K562 (cell line): ENCODE measurements at regions not wholly inside any gene's neighbourhood (a gene's known extent, or its start where the extent isn't known, plus 50 kb on each side); places are given as distances from the start of the nearest gene placed in this dataset.

Source experiments
- ETV6 ChIP-seq, 3 experiments: fragments of 150-350 bp in 1 of 3; sonication (generic) in 1 of 3; formaldehyde crosslinking in 1 of 3; IDR thresholded peaks; 2 replicates each; pipeline versions ENCODE4 v1.6.1 to v1.8.0; 2014 to 2022; ENCODE audit warnings: borderline replicate concordance in 2 of 3, low read depth in 2 of 3, antibody characterized with exemption in 1 of 3, low read length in 1 of 3, mild to moderate bottlenecking in 1 of 3, missing genetic modification reagents in 1 of 3
- EZH2 ChIP-seq: IDR thresholded peaks from 2 replicates; pipeline ENCODE4 v1.6.1; 2012; ENCODE audit warnings: low read depth, mild to moderate bottlenecking, inconsistent platforms, low read length, borderline replicate concordance
- FOXP1 ChIP-seq: sonication (generic); formaldehyde crosslinking; IDR thresholded peaks from 2 replicates; pipeline ENCODE4 v1.8.0; 2022; ENCODE audit warnings: mild to moderate bottlenecking, missing genetic modification reagents
- GABPA ChIP-seq: fragments of 200-800 bp; sonication (Bioruptor generic); conservative IDR thresholded peaks from 2 replicates; pipeline ENCODE4 v1.6.1; 2016; ENCODE audit warnings: low read depth, missing genetic modification characterization, missing compliant biosample characterization
- GTF2F1 ChIP-seq: IDR thresholded peaks from 2 replicates; pipeline ENCODE4 v1.6.1; 2011; ENCODE audit warnings: low read depth, low read length, improper control_type of control experiment
- HDAC1 ChIP-seq, 2 experiments: fragments of 450-650 bp; IDR thresholded peaks; 2 replicates each; pipeline ENCODE4 v1.6.1; 2016 to 2017; ENCODE audit warnings: inconsistent platforms in 1 of 2, mild to moderate bottlenecking in 1 of 2, moderate library complexity in 1 of 2
- HNRNPLL ChIP-seq: fragments of 200-400 bp; formaldehyde crosslinking; IDR thresholded peaks from 2 replicates; pipeline ENCODE4 v1.6.1; 2017; ENCODE audit warnings: low read length, low read depth, mild to moderate bottlenecking; ENCODE audit not compliant: poor library complexity, severe bottlenecking
- ILK ChIP-seq: fragments of 450-650 bp; IDR thresholded peaks from 2 replicates; pipeline ENCODE4 v1.6.1; 2016; ENCODE audit warnings: missing genetic modification characterization, low read depth, mild to moderate bottlenecking, missing compliant biosample characterization, moderate library complexity, borderline replicate concordance
- MYC ChIP-seq, 2 experiments: fragments of 250-450 bp in 1 of 2; sonication (Bioruptor Pico) in 1 of 2; IDR thresholded peaks; 2 replicates each; pipeline versions ENCODE4 v1.5.1 to v1.6.1; 2012 to 2021; ENCODE audit warnings: low read depth in 2 of 2, borderline replicate concordance in 1 of 2, improper control_type of control experiment in 1 of 2, low read length in 1 of 2, mild to moderate bottlenecking in 1 of 2, moderate library complexity in 1 of 2
- SIRT6 ChIP-seq: IDR thresholded peaks from one replicate; pipeline ENCODE4 v1.6.1; 2012; ENCODE audit warnings: low read depth, mild to moderate bottlenecking, control low read depth, inconsistent platforms, low read length, moderate library complexity
- SMARCC2 ChIP-seq: fragments of 450-650 bp; IDR thresholded peaks from 2 replicates; pipeline ENCODE4 v1.6.1; 2017; ENCODE audit warnings: antibody characterized with exemption, moderate library complexity, mild to moderate bottlenecking, low read depth
- TF ChIP-seq, protein P1 (sequence below): fragments of 250-450 bp; sonication (Bioruptor Pico); IDR thresholded peaks from 2 replicates; pipeline ENCODE4 v1.5.0; 2021; ENCODE audit warnings: mild to moderate bottlenecking, borderline replicate concordance
- TF ChIP-seq, protein P2 (sequence below), 3 experiments: IDR thresholded peaks in 2 of 3; conservative IDR thresholded peaks in 1 of 3; 2 replicates each; pipeline ENCODE4 v1.5.1; 2011 to 2012; ENCODE audit warnings: low read length in 3 of 3, mild to moderate bottlenecking in 3 of 3, control low read depth in 2 of 3, improper control_type of control experiment in 1 of 3, inconsistent platforms in 1 of 3, low read depth in 1 of 3, mixed read lengths in 1 of 3, moderate library complexity in 1 of 3; ENCODE audit not compliant: insufficient read depth in 2 of 3

DNA sequence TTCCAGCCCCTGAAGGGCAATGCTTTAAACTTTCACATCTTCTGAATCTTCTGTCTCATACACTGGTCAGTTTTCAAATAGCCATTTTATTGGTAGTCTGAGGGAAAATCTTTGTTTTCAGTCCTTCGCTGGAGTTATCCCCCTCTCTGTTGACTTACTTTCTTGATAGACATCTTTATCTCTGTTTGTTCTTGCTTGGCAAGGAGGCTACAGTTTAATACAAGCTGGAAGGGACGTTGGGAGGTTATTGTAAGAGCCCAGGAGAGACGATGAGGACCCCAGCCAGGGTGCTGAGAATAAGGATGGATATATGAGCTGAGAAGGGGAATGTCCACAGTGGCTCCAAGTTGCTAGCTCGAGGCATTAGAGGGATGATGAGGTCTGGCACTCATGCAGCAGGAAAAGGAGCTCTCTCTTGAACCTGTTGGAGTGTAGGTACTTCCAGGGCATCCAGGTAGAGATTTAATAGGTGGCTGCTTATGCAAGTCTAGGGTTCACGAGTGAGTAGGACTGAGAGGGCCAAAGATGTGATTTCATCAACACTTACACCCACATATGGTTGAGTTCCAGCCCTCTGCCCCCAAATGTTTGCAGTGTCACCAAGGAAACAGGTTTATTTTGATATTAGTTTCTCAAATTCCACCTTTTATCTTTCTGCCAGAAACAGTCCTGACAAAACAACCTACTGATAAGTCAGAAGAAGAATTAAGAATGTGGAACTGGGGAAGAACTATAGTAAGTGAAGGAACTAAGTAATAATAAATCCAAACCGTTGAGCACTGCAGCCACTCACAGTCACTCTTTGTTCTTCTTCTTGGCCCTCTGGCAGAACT, 237.3 kb upstream of the PROX1 start:
- TF ChIP-seq SIRT6, result no peak
- no peak for TF ChIP-seq MYC (IDR thresholded peaks at IDR 0.05; ENCODE audit: low read depth, low read length)
- no peak for TF ChIP-seq MYC (CRISPR knock-in tag; IDR thresholded peaks at IDR 0.05; ENCODE audit: borderline replicate concordance, low read depth)
- TF ChIP-seq ETV6 (IDR thresholded peaks at IDR 0.05; ENCODE audit: borderline replicate concordance in 1 of 2, low read depth in 2 of 2, low read length in 1 of 2), result no peak
- TF ChIP-seq ETV6 (CRISPR knock-in tag; IDR thresholded peaks at IDR 0.05; ENCODE audit: borderline replicate concordance), result no peak
- TF ChIP-seq ILK (tag), result no peak
- no peak for TF ChIP-seq GABPA (tag)
- no peak for TF ChIP-seq HNRNPLL
- TF ChIP-seq, protein P1, sequence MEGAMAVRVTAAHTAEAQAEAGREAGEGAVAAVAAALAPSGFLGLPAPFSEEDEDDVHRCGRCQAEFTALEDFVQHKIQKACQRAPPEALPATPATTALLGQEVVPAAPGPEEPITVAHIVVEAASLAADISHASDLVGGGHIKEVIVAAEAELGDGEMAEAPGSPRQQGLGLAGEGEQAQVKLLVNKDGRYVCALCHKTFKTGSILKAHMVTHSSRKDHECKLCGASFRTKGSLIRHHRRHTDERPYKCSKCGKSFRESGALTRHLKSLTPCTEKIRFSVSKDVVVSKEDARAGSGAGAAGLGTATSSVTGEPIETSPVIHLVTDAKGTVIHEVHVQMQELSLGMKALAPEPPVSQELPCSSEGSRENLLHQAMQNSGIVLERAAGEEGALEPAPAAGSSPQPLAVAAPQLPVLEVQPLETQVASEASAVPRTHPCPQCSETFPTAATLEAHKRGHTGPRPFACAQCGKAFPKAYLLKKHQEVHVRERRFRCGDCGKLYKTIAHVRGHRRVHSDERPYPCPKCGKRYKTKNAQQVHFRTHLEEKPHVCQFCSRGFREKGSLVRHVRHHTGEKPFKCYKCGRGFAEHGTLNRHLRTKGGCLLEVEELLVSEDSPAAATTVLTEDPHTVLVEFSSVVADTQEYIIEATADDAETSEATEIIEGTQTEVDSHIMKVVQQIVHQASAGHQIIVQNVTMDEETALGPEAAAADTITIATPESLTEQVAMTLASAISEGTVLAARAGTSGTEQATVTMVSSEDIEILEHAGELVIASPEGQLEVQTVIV (CRISPR knock-in tag), result no peak
- no peak for TF ChIP-seq SMARCC2
- no peak for TF ChIP-seq FOXP1
- TF ChIP-seq, protein P2, sequence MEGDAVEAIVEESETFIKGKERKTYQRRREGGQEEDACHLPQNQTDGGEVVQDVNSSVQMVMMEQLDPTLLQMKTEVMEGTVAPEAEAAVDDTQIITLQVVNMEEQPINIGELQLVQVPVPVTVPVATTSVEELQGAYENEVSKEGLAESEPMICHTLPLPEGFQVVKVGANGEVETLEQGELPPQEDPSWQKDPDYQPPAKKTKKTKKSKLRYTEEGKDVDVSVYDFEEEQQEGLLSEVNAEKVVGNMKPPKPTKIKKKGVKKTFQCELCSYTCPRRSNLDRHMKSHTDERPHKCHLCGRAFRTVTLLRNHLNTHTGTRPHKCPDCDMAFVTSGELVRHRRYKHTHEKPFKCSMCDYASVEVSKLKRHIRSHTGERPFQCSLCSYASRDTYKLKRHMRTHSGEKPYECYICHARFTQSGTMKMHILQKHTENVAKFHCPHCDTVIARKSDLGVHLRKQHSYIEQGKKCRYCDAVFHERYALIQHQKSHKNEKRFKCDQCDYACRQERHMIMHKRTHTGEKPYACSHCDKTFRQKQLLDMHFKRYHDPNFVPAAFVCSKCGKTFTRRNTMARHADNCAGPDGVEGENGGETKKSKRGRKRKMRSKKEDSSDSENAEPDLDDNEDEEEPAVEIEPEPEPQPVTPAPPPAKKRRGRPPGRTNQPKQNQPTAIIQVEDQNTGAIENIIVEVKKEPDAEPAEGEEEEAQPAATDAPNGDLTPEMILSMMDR (IDR thresholded peaks at IDR 0.05 in 2 of 3, conservative IDR thresholded peaks at IDR 0.05 in 1 of 3; ENCODE audit: insufficient read depth in 2 of 3, low read depth in 1 of 3, low read length in 3 of 3), result no peak
- TF ChIP-seq EZH2, result no peak
- no peak for TF ChIP-seq GTF2F1
- no peak for TF ChIP-seq HDAC1 (IDR thresholded peaks at IDR 0.05)
